Naive thymus-derived CD4-positive, alpha-beta T cell (primary cell): ENCODE measurements at regions not wholly inside any gene's neighbourhood (a gene's known extent, or its start where the extent isn't known, plus 50 kb on each side); places are given as distances from the start of the nearest gene placed in this dataset.
"Not testable (repeated sequence)": the region's sequence is repeated elsewhere in the genome, so short reads cannot be mapped to it uniquely, and the experiment has no call there.

Source experiments
- ATAC-seq: fragments of 150-1000 bp; cut with Tn5 transposase; 2 replicates; pipeline ENCODE4 v1.10.0; 2021; ENCODE audit warnings: mild to moderate bottlenecking, moderate library complexity
- CTCF ChIA-PET: fragments of 350-600 bp; sonication (Branson Sonifier 250); formaldehyde crosslinking; loops from one replicate; lab custom pipeline; 2021; ENCODE audit warnings: antibody characterized with exemption; lab: Charles Lee
- POLR2A ChIA-PET: fragments of 350-600 bp; sonication (Branson Sonifier 250); formaldehyde crosslinking; loops from one replicate; lab custom pipeline; 2021; ENCODE audit warnings: antibody characterized with exemption, inconsistent platforms; lab: Charles Lee
- DNase-seq, 9 donors: peaks; one replicate each; pipeline versions ENCODE4 v3.0.0 to v3.0.0-alpha.2; 2020 to 2022; ENCODE audit warnings: mixed read lengths in 1 of 9
- H3K27ac ChIP-seq: one replicate; pipeline ENCODE4 v1.7.0; 2013; ENCODE audit warnings: mild to moderate bottlenecking, low read depth, low read length, moderate library complexity
- H3K27me3 ChIP-seq, 2 donors: one replicate each; pipeline ENCODE4 v1.7.0; 2013; ENCODE audit warnings: low read length in 2 of 2, mild to moderate bottlenecking in 2 of 2, moderate library complexity in 2 of 2; ENCODE audit not compliant: control insufficient read depth in 2 of 2, insufficient read depth in 2 of 2
- H3K36me3 ChIP-seq, 3 experiments: 1 replicate in 2 of 3; 2 replicates in 1 of 3; pipeline ENCODE4 v1.7.0; 2013; ENCODE audit warnings: low read length in 3 of 3, mild to moderate bottlenecking in 3 of 3, moderate library complexity in 1 of 3; ENCODE audit not compliant: insufficient read depth in 3 of 3, control insufficient read depth in 2 of 3
- H3K4me1 ChIP-seq, 2 donors: one replicate each; pipeline ENCODE4 v1.7.0; 2013; ENCODE audit warnings: low read length in 2 of 2, mild to moderate bottlenecking in 2 of 2, moderate library complexity in 1 of 2; ENCODE audit not compliant: control insufficient read depth in 2 of 2, insufficient read depth in 2 of 2
- H3K4me3 ChIP-seq: 2 replicates; pipeline ENCODE4 v1.7.0; 2013; ENCODE audit warnings: mild to moderate bottlenecking, low read length
- H3K9me3 ChIP-seq, 3 experiments: 1 replicate in 2 of 3; 2 replicates in 1 of 3; pipeline ENCODE4 v1.7.0; 2013; ENCODE audit warnings: low read length in 3 of 3; ENCODE audit not compliant: control insufficient read depth in 2 of 3
- H3K27ac Mint-ChIP-seq, 9 donors: one replicate each; pipeline ENCODE4 v1.8.0; 2020 to 2022; ENCODE audit warnings: mixed read lengths in 9 of 9, mild to moderate bottlenecking in 8 of 9, moderate library complexity in 5 of 9, inconsistent platforms in 2 of 9
- H3K27me3 Mint-ChIP-seq, 5 donors: one replicate each; pipeline ENCODE4 v1.8.0; 2021 to 2022; ENCODE audit warnings: mixed read lengths in 5 of 5, mild to moderate bottlenecking in 1 of 5
- H3K36me3 Mint-ChIP-seq, 5 donors: one replicate each; pipeline ENCODE4 v1.8.0; 2020 to 2022; ENCODE audit warnings: mixed read lengths in 5 of 5, mild to moderate bottlenecking in 3 of 5, inconsistent platforms in 1 of 5
- H3K4me1 Mint-ChIP-seq, 7 donors: one replicate each; pipeline ENCODE4 v1.8.0; 2020 to 2022; ENCODE audit warnings: mixed read lengths in 7 of 7, mild to moderate bottlenecking in 3 of 7, inconsistent platforms in 1 of 7
- H3K4me3 Mint-ChIP-seq, 10 donors: one replicate each; pipeline ENCODE4 v1.8.0; 2020 to 2022; ENCODE audit warnings: mild to moderate bottlenecking in 10 of 10, mixed read lengths in 10 of 10, moderate library complexity in 6 of 10, inconsistent platforms in 2 of 10
- H3K9me3 Mint-ChIP-seq, 11 donors: one replicate each; pipeline ENCODE4 v1.8.0; 2020 to 2022; ENCODE audit warnings: mixed read lengths in 11 of 11, mild to moderate bottlenecking in 4 of 11, inconsistent platforms in 1 of 11, moderate library complexity in 1 of 11
- intact Hi-C, 2 donors: fragments of 100-400 bp; cut with micrococcal nuclease; formaldehyde crosslinking; loops; one replicate each; pipeline ENCODE4 v1.15.1; 2023

GRCh38 chr14:40987481-40987880 lies 619.2 kb upstream of the LRFN5 start:
- H3K36me3 ChIP-seq = no peaks in the 10 kb centered on the region
- no peaks in the 10 kb centered on the region for H3K9me3 ChIP-seq
- H3K36me3 Mint-ChIP-seq = no peaks in the 10 kb centered on the region
- no peak overlapping the region for H3K4me3 Mint-ChIP-seq
- no peak overlapping the region for H3K4me3 ChIP-seq
- ChIA-PET POLR2A (no interaction called here), CTCF (no interaction called here)
- H3K27ac ChIP-seq = no peak overlapping the region
- H3K9me3 Mint-ChIP-seq = peaks cover 3 to 41% (median 14%) of the 10 kb centered on the region in 11 donors
- no peaks in the 10 kb centered on the region for H3K4me1 Mint-ChIP-seq
- no peak for DNase-seq
- ATAC-seq = no peak
- no peak overlapping the region for H3K27ac Mint-ChIP-seq
- intact Hi-C loops = no loop called here
- no peaks in the 10 kb centered on the region for H3K27me3 Mint-ChIP-seq
- no peaks in the 10 kb centered on the region for H3K27me3 ChIP-seq
- no peaks in the 10 kb centered on the region for H3K4me1 ChIP-seq

DNA sequence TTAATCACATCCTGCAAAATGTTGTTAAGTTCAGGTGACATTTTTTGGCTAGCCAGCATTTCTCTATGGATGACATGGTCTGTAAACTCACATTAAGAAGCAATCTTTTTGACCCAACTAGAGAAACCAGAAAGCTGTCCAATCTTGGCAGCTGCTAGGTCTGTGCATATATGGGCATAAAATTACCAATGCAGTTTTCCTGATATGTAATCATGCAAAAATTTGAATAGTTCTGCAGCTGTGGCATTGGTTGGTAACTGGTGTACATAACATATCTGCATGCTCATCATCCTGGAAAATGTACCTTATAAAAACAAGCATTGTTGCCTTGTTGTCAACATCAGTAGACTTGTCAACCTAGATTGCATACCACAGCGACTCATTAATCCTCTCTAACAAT lies 620.0 kb upstream of the LRFN5 start:
- Mint-ChIP-seq H3K27ac (no peak overlapping the region), H3K4me3 (no peak overlapping the region), H3K9me3 (peaks cover 3 to 34% (median 10%) of the 10 kb centered on the region in 11 donors), H3K27me3 (no peaks in the 10 kb centered on the region), H3K36me3 (no peaks in the 10 kb centered on the region), H3K4me1 (no peaks in the 10 kb centered on the region)
- no peaks in the 10 kb centered on the region for H3K4me1 ChIP-seq
- no peaks in the 10 kb centered on the region for H3K36me3 ChIP-seq
- ATAC-seq = no peak
- H3K9me3 ChIP-seq = no peaks in the 10 kb centered on the region
- intact Hi-C loops = no loop called here
- DNase-seq = no peak
- ChIA-PET POLR2A (no interaction called here), CTCF (no interaction called here)
- no peak overlapping the region for H3K4me3 ChIP-seq
- no peak overlapping the region for H3K27ac ChIP-seq
- H3K27me3 ChIP-seq = no peaks in the 10 kb centered on the region

GRCh38 chr14:40985584-40985983 lies 621.1 kb upstream of the LRFN5 start:
- no peak for ATAC-seq
- Mint-ChIP-seq H3K4me1 (no peaks in the 10 kb centered on the region), H3K4me3 (no peak overlapping the region), H3K36me3 (no peaks in the 10 kb centered on the region), H3K27me3 (no peaks in the 10 kb centered on the region), H3K27ac (no peak overlapping the region), H3K9me3 (peaks cover 3 to 31% (median 10%) of the 10 kb centered on the region in 11 donors)
- Histone ChIP-seq H3K4me3 (no peak overlapping the region), H3K36me3 (no peaks in the 10 kb centered on the region), H3K27me3 (no peaks in the 10 kb centered on the region), H3K4me1 (no peaks in the 10 kb centered on the region), H3K9me3 (no peaks in the 10 kb centered on the region), H3K27ac (no peak overlapping the region)
- CTCF ChIA-PET = no interaction called here
- DNase-seq = no peak
- POLR2A ChIA-PET = no interaction called here
- intact Hi-C loops = no loop called here

DNA sequence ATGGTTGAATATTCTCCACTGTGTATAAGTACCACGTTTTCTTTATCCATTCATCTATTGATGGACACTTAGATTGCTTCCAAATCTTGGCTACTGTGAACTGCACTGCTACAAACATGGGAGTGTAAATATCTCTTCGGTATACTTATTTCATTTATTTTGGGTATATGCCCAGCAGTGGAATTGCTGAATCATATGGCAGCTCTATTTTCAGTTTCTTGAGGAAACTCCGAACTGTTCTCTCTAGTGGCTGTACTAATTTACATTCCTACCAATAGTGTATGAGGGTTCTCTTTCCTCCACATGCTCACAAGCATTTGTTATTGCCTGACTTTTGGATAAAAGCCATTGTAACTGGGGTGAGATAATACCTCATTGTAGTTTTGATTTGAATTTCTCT lies 623.1 kb upstream of the LRFN5 start:
- peaks cover 0 to 17% (median 6%) of the 10 kb centered on the region in 11 donors for H3K9me3 Mint-ChIP-seq
- ChIA-PET POLR2A (no interaction called here), CTCF (no interaction called here)
- no peaks in the 10 kb centered on the region for H3K27me3 Mint-ChIP-seq
- no peaks in the 10 kb centered on the region for H3K36me3 ChIP-seq
- no peak for DNase-seq
- H3K27me3 ChIP-seq = no peaks in the 10 kb centered on the region
- intact Hi-C loops = no loop called here
- no peaks in the 10 kb centered on the region for H3K4me1 Mint-ChIP-seq
- no peak overlapping the region for H3K27ac ChIP-seq
- H3K9me3 ChIP-seq = no peaks in the 10 kb centered on the region
- no peaks in the 10 kb centered on the region for H3K4me1 ChIP-seq
- no peak for ATAC-seq
- H3K4me3 ChIP-seq = no peak overlapping the region
- H3K36me3 Mint-ChIP-seq = no peaks in the 10 kb centered on the region
- no peak overlapping the region for H3K4me3 Mint-ChIP-seq
- H3K27ac Mint-ChIP-seq = no peak overlapping the region

- Histone ChIP-seq H3K9me3 (no peaks in the 10 kb centered on the region), H3K27me3 (no peaks in the 10 kb centered on the region), H3K4me1 (no peaks in the 10 kb centered on the region), H3K4me3 (no peak overlapping the region), H3K36me3 (no peaks in the 10 kb centered on the region), H3K27ac (no peak overlapping the region)
- H3K36me3 Mint-ChIP-seq = no peaks in the 10 kb centered on the region
- H3K4me1 Mint-ChIP-seq = no peaks in the 10 kb centered on the region
- no peak for DNase-seq
- no peak overlapping the region for H3K4me3 Mint-ChIP-seq
- H3K27me3 Mint-ChIP-seq = no peaks in the 10 kb centered on the region
- CTCF ChIA-PET = no interaction called here
- POLR2A ChIA-PET = no interaction called here
- H3K27ac Mint-ChIP-seq = no peak overlapping the region
- intact Hi-C loops = no loop called here
- no peak for ATAC-seq
- H3K9me3 Mint-ChIP-seq = peaks cover 0 to 10% (median 3%) of the 10 kb centered on the region in 11 donors
These were observed 625.4 kb upstream of the LRFN5 start for GRCh38 chr14:40981247-40981646.

DNA sequence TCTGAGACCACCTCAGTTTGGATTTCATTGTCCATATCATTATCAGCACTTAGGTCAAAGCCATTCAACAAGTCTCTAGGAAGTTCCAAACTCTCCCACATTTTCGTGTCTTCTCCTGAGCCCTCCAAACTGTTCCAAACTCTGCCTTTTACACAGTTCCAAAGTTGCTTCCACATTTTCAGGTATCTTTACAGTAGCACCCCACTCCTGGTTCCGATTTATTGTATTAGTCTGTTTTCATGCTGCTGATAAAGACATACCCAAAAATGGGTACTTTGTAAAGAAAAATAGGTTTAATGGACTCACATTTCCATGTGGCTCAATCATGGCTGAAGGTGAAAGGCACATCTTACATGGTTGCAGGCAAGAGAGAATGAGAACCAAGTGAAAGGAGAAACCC lies 646.4 kb upstream of the LRFN5 start:
- H3K4me1 ChIP-seq, H3K4me1 Mint-ChIP-seq, POLR2A ChIA-PET, H3K36me3 Mint-ChIP-seq, DNase-seq, H3K4me3 ChIP-seq, H3K36me3 ChIP-seq, H3K27me3 Mint-ChIP-seq, CTCF ChIA-PET, H3K27ac ChIP-seq, H3K27me3 ChIP-seq, H3K9me3 ChIP-seq, H3K27ac Mint-ChIP-seq, intact Hi-C loops, ATAC-seq, H3K4me3 Mint-ChIP-seq: not testable (repeated sequence)
- peaks cover 0 to 28% (median 7%) of the 10 kb centered on the region in 11 donors for H3K9me3 Mint-ChIP-seq

DNA sequence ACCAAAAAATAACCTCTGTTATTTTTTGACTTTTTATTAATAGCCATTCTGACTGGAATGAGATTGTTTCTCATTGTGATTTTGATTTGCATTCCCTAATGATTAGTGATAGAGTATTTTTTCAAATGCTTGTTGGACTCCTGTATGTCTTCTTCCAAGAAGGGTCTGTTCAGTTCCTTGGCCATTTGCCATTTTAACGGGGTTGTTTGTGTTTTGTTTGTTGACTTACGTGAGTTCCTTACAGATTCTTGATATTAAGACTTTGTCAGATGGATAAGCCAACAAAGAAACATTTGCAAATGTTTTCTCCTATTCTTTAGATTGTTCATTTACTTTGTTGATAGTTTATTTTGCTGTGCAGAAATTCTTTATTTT lies 651.6 kb upstream of the LRFN5 start:
- Histone ChIP-seq H3K27me3 (no peaks in the 10 kb centered on the region), H3K4me1 (no peaks in the 10 kb centered on the region), H3K4me3 (no peak overlapping the region), H3K9me3 (peaks cover 0 to 3% (median 0%) of the 10 kb centered on the region in 3 experiments), H3K36me3 (no peaks in the 10 kb centered on the region), H3K27ac (no peak overlapping the region)
- Mint-ChIP-seq H3K27me3 (peaks cover 0 to 5% (median 0%) of the 10 kb centered on the region in 5 donors), H3K27ac (no peak overlapping the region), H3K4me3 (no peak overlapping the region), H3K9me3 (peaks cover 0 to 31% (median 8%) of the 10 kb centered on the region in 11 donors), H3K4me1 (no peaks in the 10 kb centered on the region), H3K36me3 (peaks cover 0 to 3% (median 0%) of the 10 kb centered on the region in 5 donors)
- ChIA-PET POLR2A (no interaction called here), CTCF (no interaction called here)
- intact Hi-C loops = no loop called here
- DNase-seq (no peak), ATAC-seq (no peak)
